ENCODE measurements at regions not wholly inside any gene's neighbourhood (a gene's known extent, or its start where the extent isn't known, plus 50 kb on each side); places are given as distances from the start of the nearest gene placed in this dataset.

DNA sequence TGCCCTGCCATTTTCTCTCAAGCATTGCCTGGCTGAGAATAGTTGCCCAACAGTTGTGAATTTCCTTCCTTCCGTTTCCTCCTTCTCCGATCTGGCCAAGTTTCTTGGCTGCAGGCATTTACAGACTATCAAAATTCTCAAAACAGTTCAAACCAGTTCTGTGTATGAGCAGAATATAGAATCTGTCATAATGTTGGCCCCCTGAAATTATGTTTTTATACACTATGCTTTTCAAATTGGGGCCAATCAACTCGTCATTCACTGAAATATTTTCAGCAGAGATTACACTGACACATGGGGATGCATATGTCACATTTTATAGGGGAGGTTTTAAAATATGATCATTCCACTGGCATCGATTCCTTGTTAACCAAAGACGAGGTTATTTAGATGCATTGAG lies 284.2 kb upstream of the TMTC4 start:
- TF ChIP-seq, protein P1, sequence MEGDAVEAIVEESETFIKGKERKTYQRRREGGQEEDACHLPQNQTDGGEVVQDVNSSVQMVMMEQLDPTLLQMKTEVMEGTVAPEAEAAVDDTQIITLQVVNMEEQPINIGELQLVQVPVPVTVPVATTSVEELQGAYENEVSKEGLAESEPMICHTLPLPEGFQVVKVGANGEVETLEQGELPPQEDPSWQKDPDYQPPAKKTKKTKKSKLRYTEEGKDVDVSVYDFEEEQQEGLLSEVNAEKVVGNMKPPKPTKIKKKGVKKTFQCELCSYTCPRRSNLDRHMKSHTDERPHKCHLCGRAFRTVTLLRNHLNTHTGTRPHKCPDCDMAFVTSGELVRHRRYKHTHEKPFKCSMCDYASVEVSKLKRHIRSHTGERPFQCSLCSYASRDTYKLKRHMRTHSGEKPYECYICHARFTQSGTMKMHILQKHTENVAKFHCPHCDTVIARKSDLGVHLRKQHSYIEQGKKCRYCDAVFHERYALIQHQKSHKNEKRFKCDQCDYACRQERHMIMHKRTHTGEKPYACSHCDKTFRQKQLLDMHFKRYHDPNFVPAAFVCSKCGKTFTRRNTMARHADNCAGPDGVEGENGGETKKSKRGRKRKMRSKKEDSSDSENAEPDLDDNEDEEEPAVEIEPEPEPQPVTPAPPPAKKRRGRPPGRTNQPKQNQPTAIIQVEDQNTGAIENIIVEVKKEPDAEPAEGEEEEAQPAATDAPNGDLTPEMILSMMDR (IDR thresholded peaks at IDR 0.05; ENCODE audit: poor library complexity) = no peak
- TF ChIP-seq EZH2 (IDR thresholded peaks at IDR 0.05; ENCODE audit: borderline replicate concordance) (no peak), EZH2phosphoT487 (IDR thresholded peaks at IDR 0.05; ENCODE audit: low read depth, severe bottlenecking, unreplicated experiment) (no peak)

Measured in hepatocyte (in vitro differentiated cells).